Astrocyte of the cerebellum (primary cell): ENCODE measurements at regions not wholly inside any gene's neighbourhood (a gene's known extent, or its start where the extent isn't known, plus 50 kb on each side); places are given as distances from the start of the nearest gene placed in this dataset.

Source experiments
- DNase-seq: peaks from one replicate; pipeline ENCODE4 v3.0.0-alpha.2; 2011; ENCODE audit warnings: low read depth
- H3K4me3 ChIP-seq: 2 replicates; pipeline ENCODE4 v1.5.1; 2011; ENCODE audit warnings: mild to moderate bottlenecking, low read depth, low read length, moderate library complexity
- CTCF ChIP-seq: IDR thresholded peaks from 2 replicates; pipeline ENCODE4 v1.5.1; 2012; ENCODE audit warnings: low read length, low read depth, moderate library complexity, mild to moderate bottlenecking; ENCODE audit errors: missing control alignments
- in situ Hi-C: cut with HindIII; loops from 2 replicates; pipeline ENCODE4 v1.10.0; 2017; ENCODE audit warnings: low sequenced_read_pairs

- no peak for DNase-seq
- in situ Hi-C loops, result loop anchor here (5.0 kb wide), 1 partner anchor 54 kb away; no protein-coding TSS in a partner anchor
- TF ChIP-seq CTCF, result no peak
- H3K4me3 ChIP-seq, result no peak overlapping the region
Observed at GRCh38 chr14:22508150-22508457, 80.9 kb downstream of the DAD1 start.

- TF ChIP-seq CTCF, result no peak
- in situ Hi-C loops, result loop anchor here (5.0 kb wide), 1 partner anchor 55 kb away; no protein-coding TSS in a partner anchor
- DNase-seq, result no peak
- no peak overlapping the region for H3K4me3 ChIP-seq
Observed at GRCh38 chr14:22506778-22507351, 82.2 kb downstream of the DAD1 start.

- no peak for TF ChIP-seq CTCF
- in situ Hi-C loops, result loop anchor here (5.0 kb wide), 1 partner anchor 56 kb away; no protein-coding TSS in a partner anchor
- H3K4me3 ChIP-seq, result no peak overlapping the region
- DNase-seq, result no peak
Observed at GRCh38 chr14:22506378-22506710, 82.7 kb downstream of the DAD1 start.

- H3K4me3 ChIP-seq, result no peak overlapping the region
- no peak for DNase-seq
- no peak for TF ChIP-seq CTCF
- in situ Hi-C loops, result loop anchor here (5.0 kb wide), 1 partner anchor 56 kb away; no protein-coding TSS in a partner anchor
Observed at GRCh38 chr14:22505697-22506377, 83.2 kb downstream of the DAD1 start.

- no peak overlapping the region for H3K4me3 ChIP-seq
Observed at GRCh38 chr14:22505309-22505696, 83.7 kb downstream of the DAD1 start.

GRCh38 chr14:22502551-22502950 is 86.5 kb downstream of the DAD1 start:
- no peak for DNase-seq
- no peak overlapping the region for H3K4me3 ChIP-seq
- no peak for TF ChIP-seq CTCF
- in situ Hi-C loops, result no loop called here

More at GRCh38 chr14:22505309-22505696, 83.7 kb downstream of the DAD1 start:
- DNase-seq, result no peak
- TF ChIP-seq CTCF, result no peak
- in situ Hi-C loops, result loop anchor here (5.0 kb wide), 1 partner anchor 57 kb away; no protein-coding TSS in a partner anchor
